ENCODE measurements at regions not wholly inside any gene's neighbourhood (a gene's known extent, or its start where the extent isn't known, plus 50 kb on each side); places are given as distances from the start of the nearest gene placed in this dataset.
A peak's percentile ranks its signal among the peaks of the same experiment; 100 is the strongest.

DNA sequence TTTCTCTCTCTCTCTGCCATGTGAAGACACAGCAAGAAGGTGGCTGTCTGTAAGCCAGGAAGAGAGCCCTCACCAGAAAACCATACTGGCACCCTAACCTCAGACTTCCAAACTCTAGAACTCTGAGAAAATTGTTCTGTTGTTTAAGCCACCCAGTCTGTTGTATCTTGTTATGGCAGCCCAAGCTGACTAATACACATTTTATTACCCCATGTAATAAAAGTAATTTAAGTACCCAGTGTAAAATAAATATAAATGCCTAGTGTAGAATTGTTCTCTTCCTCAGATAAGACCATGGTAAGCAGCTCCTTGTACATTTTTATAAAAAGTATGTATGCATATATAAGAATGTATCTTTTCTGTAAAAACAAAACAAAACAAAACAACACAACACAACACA lies 119.7 kb downstream of the DTL start:
- TF ChIP-seq EP300 (IDR thresholded peaks at IDR 0.05): no peak
- no peak for TF ChIP-seq POLR2A (IDR thresholded peaks at IDR 0.05)
- TF ChIP-seq, protein P1, sequence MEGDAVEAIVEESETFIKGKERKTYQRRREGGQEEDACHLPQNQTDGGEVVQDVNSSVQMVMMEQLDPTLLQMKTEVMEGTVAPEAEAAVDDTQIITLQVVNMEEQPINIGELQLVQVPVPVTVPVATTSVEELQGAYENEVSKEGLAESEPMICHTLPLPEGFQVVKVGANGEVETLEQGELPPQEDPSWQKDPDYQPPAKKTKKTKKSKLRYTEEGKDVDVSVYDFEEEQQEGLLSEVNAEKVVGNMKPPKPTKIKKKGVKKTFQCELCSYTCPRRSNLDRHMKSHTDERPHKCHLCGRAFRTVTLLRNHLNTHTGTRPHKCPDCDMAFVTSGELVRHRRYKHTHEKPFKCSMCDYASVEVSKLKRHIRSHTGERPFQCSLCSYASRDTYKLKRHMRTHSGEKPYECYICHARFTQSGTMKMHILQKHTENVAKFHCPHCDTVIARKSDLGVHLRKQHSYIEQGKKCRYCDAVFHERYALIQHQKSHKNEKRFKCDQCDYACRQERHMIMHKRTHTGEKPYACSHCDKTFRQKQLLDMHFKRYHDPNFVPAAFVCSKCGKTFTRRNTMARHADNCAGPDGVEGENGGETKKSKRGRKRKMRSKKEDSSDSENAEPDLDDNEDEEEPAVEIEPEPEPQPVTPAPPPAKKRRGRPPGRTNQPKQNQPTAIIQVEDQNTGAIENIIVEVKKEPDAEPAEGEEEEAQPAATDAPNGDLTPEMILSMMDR (IDR thresholded peaks at IDR 0.05): no peak
- TF ChIP-seq POLR2AphosphoS5 (IDR thresholded peaks at IDR 0.05): no peak
- Histone ChIP-seq H3K27me3 (no peaks in the 10 kb centered on the region), H3K36me3 (no peaks in the 10 kb centered on the region), H3K4me1 (peaks cover 25% of the 10 kb centered on the region), H3K4me3 (no peak overlapping the region), H3K27ac (no peak overlapping the region), H3K9me3 (no peaks in the 10 kb centered on the region)
- DNase-seq (ENCODE audit: low spot score in 2 of 2): no peak

- H3K27ac ChIP-seq: no peak overlapping the region
- H3K27me3 ChIP-seq: no peaks in the 10 kb centered on the region
- no peaks in the 10 kb centered on the region for H3K36me3 ChIP-seq
- H3K4me1 ChIP-seq: peaks cover 38% of the 10 kb centered on the region
- TF ChIP-seq POLR2A (IDR thresholded peaks at IDR 0.05) (no peak), POLR2AphosphoS5 (IDR thresholded peaks at IDR 0.05) (no peak), EP300 (IDR thresholded peaks at IDR 0.05) (no peak)
- TF ChIP-seq, protein P1 (IDR thresholded peaks at IDR 0.05): no peak
- no peak overlapping the region for H3K4me3 ChIP-seq
- 42% methylated on average over 6 of the region's 6 CpGs for WGBS
- DNase-seq (ENCODE audit: low spot score in 2 of 2): no peak
- no peaks in the 10 kb centered on the region for H3K9me3 ChIP-seq
Observed at GRCh38 chr1:212157252-212157651, 121.7 kb downstream of the DTL start.

- H3K36me3 ChIP-seq: no peaks in the 10 kb centered on the region
- WGBS: 71% methylated on average over 7 of the region's 7 CpGs
- H3K4me3 ChIP-seq: no peak overlapping the region
- no peaks in the 10 kb centered on the region for H3K27me3 ChIP-seq
- no peaks in the 10 kb centered on the region for H3K9me3 ChIP-seq
- H3K4me1 ChIP-seq: peaks cover 43% of the 10 kb centered on the region
- H3K27ac ChIP-seq: no peak overlapping the region
- TF ChIP-seq EP300 (IDR thresholded peaks at IDR 0.05) (no peak), POLR2AphosphoS5 (IDR thresholded peaks at IDR 0.05) (no peak), POLR2A (IDR thresholded peaks at IDR 0.05) (no peak)
- TF ChIP-seq, protein P1 (IDR thresholded peaks at IDR 0.05): no peak
- DNase-seq (ENCODE audit: low spot score in 2 of 2): no peak
Observed at GRCh38 chr1:212158912-212159796, 123.6 kb downstream of the DTL start.

GRCh38 chr1:212161231-212161781 lies 123.9 kb upstream of the PPP2R5A start:
- H3K27ac ChIP-seq: peak overlapping the region; percentile 32
- no peak overlapping the region for H3K4me3 ChIP-seq
- TF ChIP-seq POLR2A (IDR thresholded peaks at IDR 0.05) (no peak), POLR2AphosphoS5 (IDR thresholded peaks at IDR 0.05) (no peak), EP300 (IDR thresholded peaks at IDR 0.05) (no peak)
- TF ChIP-seq, protein P1 (IDR thresholded peaks at IDR 0.05): no peak
- no peaks in the 10 kb centered on the region for H3K36me3 ChIP-seq
- no peaks in the 10 kb centered on the region for H3K27me3 ChIP-seq
- no peaks in the 10 kb centered on the region for H3K9me3 ChIP-seq
- WGBS: 18% methylated on average over 2 of the region's 2 CpGs
- no peak for DNase-seq (ENCODE audit: low spot score in 2 of 2)
- H3K4me1 ChIP-seq: peaks cover 44% of the 10 kb centered on the region

- Histone ChIP-seq H3K27ac (no peak overlapping the region), H3K9me3 (no peaks in the 10 kb centered on the region), H3K4me1 (peaks cover 39% of the 10 kb centered on the region), H3K36me3 (no peaks in the 10 kb centered on the region), H3K4me3 (no peak overlapping the region), H3K27me3 (no peaks in the 10 kb centered on the region)
- no peak for DNase-seq (ENCODE audit: low spot score in 2 of 2)
- WGBS: 61% methylated on average over 5 of the region's 5 CpGs
- TF ChIP-seq POLR2A (IDR thresholded peaks at IDR 0.05) (no peak), POLR2AphosphoS5 (IDR thresholded peaks at IDR 0.05) (no peak), EP300 (IDR thresholded peaks at IDR 0.05) (no peak)
- TF ChIP-seq, protein P1 (IDR thresholded peaks at IDR 0.05): no peak
Observed at GRCh38 chr1:212162635-212163034, 122.6 kb upstream of the PPP2R5A start.
